H1 (cell line): ENCODE measurements at regions not wholly inside any gene's neighbourhood (a gene's known extent, or its start where the extent isn't known, plus 50 kb on each side); places are given as distances from the start of the nearest gene placed in this dataset.

Experiments
- CTCF ChIA-PET: fragments of 300-600 bp; sonication (Branson Sonifier 250); formaldehyde crosslinking; loops from one replicate; lab custom pipeline; 2021; ENCODE audit not compliant: partially characterized antibody; lab: Charles Lee
- POLR2A ChIA-PET: fragments of 300-600 bp; sonication (Branson Sonifier 250); formaldehyde crosslinking; loops from one replicate; lab custom pipeline; 2021; ENCODE audit warnings: inconsistent platforms; ENCODE audit not compliant: partially characterized antibody; lab: Charles Lee
- DNase-seq, 2 experiments: peaks; one replicate each; pipeline versions ENCODE4 v3.0.0 to v3.0.0-alpha.2; 2010 to 2022; ENCODE audit warnings: low spot score in 2 of 2, low read depth in 1 of 2, mixed read lengths in 1 of 2
- FAIRE-seq: peaks from 2 replicates; lab custom pipeline; 2011; peaks lifted over from hg19 to GRCh38; lab: Jason Lieb, UNC
- H2AFZ ChIP-seq: 2 replicates; pipeline ENCODE4 v1.8.1; 2012; ENCODE audit warnings: low read length, inconsistent platforms
- H2AK5ac ChIP-seq: 2 replicates; pipeline ENCODE4 v1.6.1; 2013; ENCODE audit warnings: low read depth, low read length
- H2BK120ac ChIP-seq: replicated peaks from 2 replicates; pipeline ENCODE3; 2013; ENCODE audit warnings: low read depth, low read length, inconsistent platforms
- H2BK12ac ChIP-seq: 2 replicates; pipeline ENCODE4 v1.6.1; 2013; ENCODE audit warnings: low read depth, low read length
- H2BK15ac ChIP-seq: 2 replicates; pipeline ENCODE4 v1.6.1; 2013; ENCODE audit warnings: low read length
- H2BK20ac ChIP-seq: 2 replicates; pipeline ENCODE4 v1.6.1; 2013; ENCODE audit warnings: low read length
- H2BK5ac ChIP-seq: 2 replicates; pipeline ENCODE4 v1.6.1; 2013; ENCODE audit warnings: low read depth, low read length
- H3K14ac ChIP-seq: 2 replicates; pipeline ENCODE4 v1.6.1; 2013; ENCODE audit warnings: inconsistent platforms; ENCODE audit not compliant: insufficient read length
- H3K18ac ChIP-seq: 2 replicates; pipeline ENCODE4 v1.6.1; 2013; ENCODE audit warnings: low read length; ENCODE audit errors: extremely low read depth
- H3K23ac ChIP-seq: 2 replicates; pipeline ENCODE4 v1.6.1; 2013; ENCODE audit warnings: inconsistent platforms; ENCODE audit not compliant: insufficient read length
- H3K23me2 ChIP-seq: 2 replicates; pipeline ENCODE4 v1.6.1; 2013; ENCODE audit warnings: low read depth, low read length
- H3K27ac ChIP-seq: 2 replicates; pipeline ENCODE4 v1.6.1; 2011; ENCODE audit warnings: low read depth, low read length, inconsistent platforms
- H3K27me3 ChIP-seq, 4 experiments: replicated peaks in 1 of 4; 1 replicate in 1 of 4; 2 replicates in 3 of 4; pipeline versions ENCODE4 v1.6.1 to v1.8.1; 2011 to 2013; ENCODE audit warnings: low read length in 3 of 4, mild to moderate bottlenecking in 3 of 4, inconsistent platforms in 2 of 4, mixed read lengths in 2 of 4, moderate library complexity in 1 of 4; ENCODE audit not compliant: control insufficient read depth in 3 of 4, insufficient read depth in 3 of 4; ENCODE audit errors: extremely low read depth in 1 of 4
- H3K36me3 ChIP-seq, 4 experiments: 2 replicates each; pipeline versions ENCODE4 v1.6.1 to v1.8.1; 2011 to 2013; ENCODE audit warnings: mild to moderate bottlenecking in 4 of 4, low read length in 3 of 4, moderate library complexity in 2 of 4, control low read depth in 1 of 4, inconsistent platforms in 1 of 4; ENCODE audit not compliant: insufficient read depth in 4 of 4, control insufficient read depth in 2 of 4
- H3K4ac ChIP-seq: replicated peaks from 2 replicates; pipeline ENCODE3; 2013; ENCODE audit warnings: low read length, low read depth, mixed read lengths, inconsistent platforms; ENCODE audit not compliant: insufficient read length
- H3K4me1 ChIP-seq, 4 experiments: replicated peaks in 1 of 4; 1 replicate in 1 of 4; 2 replicates in 3 of 4; pipeline versions ENCODE4 v1.6.1 to v1.8.1; 2011 to 2013; ENCODE audit warnings: low read length in 3 of 4, inconsistent platforms in 2 of 4, mixed read lengths in 1 of 4; ENCODE audit not compliant: insufficient read depth in 4 of 4, control insufficient read depth in 3 of 4
- H3K4me2 ChIP-seq, 2 experiments: 2 replicates each; pipeline versions ENCODE4 v1.6.1 to v1.8.1; 2011 to 2013; ENCODE audit warnings: low read depth in 2 of 2, low read length in 2 of 2, control low read depth in 1 of 2, inconsistent platforms in 1 of 2, mild to moderate bottlenecking in 1 of 2; ENCODE audit not compliant: insufficient read depth in 1 of 2
- H3K4me3 ChIP-seq, 4 experiments: fragments of 200-600, 300-600 bp in 1 of 4; sonication (generic), shearing (Covaris generic), sonication (Bioruptor Twin) in 1 of 4; 2 replicates each; pipeline versions ENCODE4 v1.5.1 to v1.8.1; 2011 to 2016; ENCODE audit warnings: low read length in 4 of 4, low read depth in 3 of 4, control low read depth in 2 of 4, inconsistent platforms in 2 of 4, mild to moderate bottlenecking in 2 of 4, mixed read lengths in 1 of 4, moderate library complexity in 1 of 4; ENCODE audit not compliant: insufficient read depth in 2 of 4; ENCODE audit errors: extremely low read depth in 1 of 4
- H3K56ac ChIP-seq: replicated peaks from 2 replicates; pipeline ENCODE3; 2013; ENCODE audit warnings: low read depth, mild to moderate bottlenecking, mixed read lengths, low read length, inconsistent platforms; ENCODE audit not compliant: insufficient read length
- H3K79me1 ChIP-seq: 2 replicates; pipeline ENCODE4 v1.6.1; 2013; ENCODE audit warnings: low read depth, low read length, control low read depth
- H3K79me2 ChIP-seq, 2 experiments: 2 replicates each; pipeline versions ENCODE4 v1.6.1 to v1.8.1; 2012 to 2013; ENCODE audit warnings: low read length in 2 of 2, mild to moderate bottlenecking in 2 of 2, inconsistent platforms in 1 of 2; ENCODE audit not compliant: insufficient read depth in 2 of 2, control insufficient read depth in 1 of 2
- H3K9ac ChIP-seq, 4 experiments: replicated peaks in 1 of 4; 1 replicate in 1 of 4; 2 replicates in 3 of 4; pipeline versions ENCODE4 v1.6.1 to v1.8.1; 2011 to 2013; ENCODE audit warnings: low read depth in 3 of 4, low read length in 3 of 4, control low read depth in 2 of 4, mild to moderate bottlenecking in 2 of 4, moderate library complexity in 2 of 4, inconsistent platforms in 1 of 4; ENCODE audit errors: extremely low read depth in 1 of 4
- H3K9me3 ChIP-seq, 2 experiments: 2 replicates each; pipeline versions ENCODE4 v1.6.1 to v1.8.1; 2012 to 2013; ENCODE audit warnings: mild to moderate bottlenecking in 2 of 2, moderate library complexity in 2 of 2, control low read depth in 1 of 2, inconsistent platforms in 1 of 2, low read depth in 1 of 2, low read length in 1 of 2, mixed read lengths in 1 of 2; ENCODE audit not compliant: insufficient read depth in 2 of 2
- H4K20me1 ChIP-seq, 2 experiments: replicated peaks in 1 of 2; 2 replicates each; pipeline versions ENCODE3 to v1.8.1; 2011 to 2013; ENCODE audit warnings: inconsistent platforms in 2 of 2, low read length in 2 of 2, mild to moderate bottlenecking in 1 of 2; ENCODE audit not compliant: insufficient read depth in 2 of 2, control insufficient read depth in 1 of 2
- H4K5ac ChIP-seq: 2 replicates; pipeline ENCODE4 v1.6.1; 2013; ENCODE audit warnings: low read length, low read depth, mixed read lengths, inconsistent platforms; ENCODE audit not compliant: insufficient read length
- H4K8ac ChIP-seq: 2 replicates; pipeline ENCODE4 v1.8.0; 2013; ENCODE audit warnings: mild to moderate bottlenecking, moderate library complexity, low read length, inconsistent platforms; ENCODE audit not compliant: insufficient read depth; ENCODE audit errors: extremely low read depth
- H4K91ac ChIP-seq: replicated peaks from 2 replicates; pipeline ENCODE3; 2013; ENCODE audit warnings: low read length, mixed read lengths, inconsistent platforms; ENCODE audit not compliant: insufficient read length
- ASH2L ChIP-seq: fragments of 200-600, 300-600 bp; sonication (generic); IDR thresholded peaks from one replicate; pipeline ENCODE4 v1.7.1; 2017; ENCODE audit warnings: low read length
- BACH1 ChIP-seq: IDR thresholded peaks from 2 replicates; pipeline ENCODE4 v1.6.1; 2012; ENCODE audit warnings: low read length, improper control_type of control experiment
- CBX8 ChIP-seq: fragments of 300-800, 300-1000 bp; sonication (generic); IDR thresholded peaks from 2 replicates; pipeline ENCODE4 v1.7.1; 2016; ENCODE audit warnings: low read depth, low read length, borderline replicate concordance
- CHD1 ChIP-seq: IDR thresholded peaks from 2 replicates; pipeline ENCODE4 v1.6.1; 2012; ENCODE audit warnings: low read depth, low read length, improper control_type of control experiment
- CHD2 ChIP-seq: IDR thresholded peaks from 2 replicates; pipeline ENCODE4 v1.6.1; 2012; ENCODE audit warnings: low read length, improper control_type of control experiment
- EP300 ChIP-seq, 2 experiments: IDR thresholded peaks; 1 replicate in 1 of 2; 2 replicates in 1 of 2; pipeline ENCODE4 v1.6.1; 2011 to 2012; ENCODE audit warnings: low read depth in 2 of 2, low read length in 2 of 2, mild to moderate bottlenecking in 2 of 2, borderline replicate concordance in 1 of 2, inconsistent platforms in 1 of 2, moderate library complexity in 1 of 2
- POLR2A ChIP-seq, 2 experiments: IDR thresholded peaks; 1 replicate in 1 of 2; 2 replicates in 1 of 2; pipeline ENCODE4 v1.6.1; 2011; ENCODE audit warnings: low read depth in 2 of 2, low read length in 2 of 2, mild to moderate bottlenecking in 2 of 2; ENCODE audit errors: control extremely low read depth in 1 of 2
- RNF2 ChIP-seq: fragments of 200-900, 300-1000 bp; sonication (generic); IDR thresholded peaks from 2 replicates; pipeline ENCODE4 v1.7.1; 2016; ENCODE audit warnings: borderline replicate concordance, low read depth, mild to moderate bottlenecking, antibody characterized with exemption, low read length; ENCODE audit not compliant: poor library complexity, severe bottlenecking; ENCODE audit errors: missing control alignments
- YY1 ChIP-seq: IDR thresholded peaks from 2 replicates; pipeline ENCODE4 v1.6.1; 2011; ENCODE audit warnings: low read depth, mild to moderate bottlenecking, low read length
- WGBS, 2 experiments: shearing (Covaris generic) in 1 of 2; methylation state at CpG; one replicate each; pipeline versions ENCODE4 v1.1.6 to v1.1.7; 2013 to 2015; ENCODE audit warnings: low lambda C conversion rate in 2 of 2, mixed read lengths in 2 of 2, inconsistent platforms in 1 of 2, low coverage in 1 of 2, missing lambda C conversion rate in 1 of 2; ENCODE audit not compliant: insufficient replicate concordance in 2 of 2, insufficient coverage in 1 of 2, insufficient read length in 1 of 2; ENCODE audit errors: extremely low coverage in 1 of 2, missing lambda C conversion rate in 1 of 2; 5-methylcytosine and 5-hydroxymethylcytosine counted together
- TF ChIP-seq, protein P1 (sequence below), 3 experiments: IDR thresholded peaks; 1 replicate in 2 of 3; 2 replicates in 1 of 3; pipeline versions ENCODE4 v1.5.1 to v1.6.1; 2011; ENCODE audit warnings: low read length in 3 of 3, mild to moderate bottlenecking in 3 of 3, inconsistent platforms in 2 of 3, low read depth in 1 of 3, moderate library complexity in 1 of 3; ENCODE audit not compliant: insufficient read depth in 1 of 3; ENCODE audit errors: control extremely low read depth in 1 of 3

DNA sequence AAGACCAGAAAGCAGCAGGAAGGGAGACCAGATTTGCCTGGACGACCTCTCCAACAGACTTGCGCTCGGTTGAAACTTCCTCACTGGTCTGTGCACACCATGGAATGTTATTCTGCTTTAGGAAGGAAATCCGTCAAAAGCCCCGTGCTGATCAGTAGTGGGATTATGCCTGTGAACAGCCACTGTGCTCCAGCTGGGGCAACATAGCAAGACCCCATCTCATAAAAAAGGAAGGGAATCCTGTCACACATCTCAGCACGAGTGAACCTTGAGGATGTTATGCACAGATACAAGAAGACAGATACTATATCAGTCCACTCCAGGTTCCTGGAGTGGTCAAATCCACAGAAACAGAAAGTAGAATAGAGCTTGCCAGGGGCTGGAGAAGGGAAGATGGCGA lies 86.9 kb upstream of the FOXC1 start:
- H2BK120ac ChIP-seq, result no peak overlapping the region
- 90% methylated on average over 6 of the region's 7 CpGs; no CpG with 5 or more reads in 1 of the 2 experiments for WGBS, 2 experiments
- ChIA-PET POLR2A (no interaction called here), CTCF (interaction anchor here (0.8 to 3.5 kb wide), 7 partner anchors 8 to 1332 kb away, joined by 3 to 17 read pairs (median 9); no protein-coding TSS in a partner anchor)
- H3K27ac ChIP-seq, result no peak overlapping the region
- no peak overlapping the region for H2BK12ac ChIP-seq
- no peak overlapping the region for H3K4ac ChIP-seq
- no peak overlapping the region for H3K56ac ChIP-seq
- H3K23ac ChIP-seq, result no peak overlapping the region
- no peak overlapping the region for H3K4me3 ChIP-seq
- no peak overlapping the region for H3K9ac ChIP-seq
- DNase-seq (no peak), FAIRE-seq (no peak)
- no peak overlapping the region for H3K4me2 ChIP-seq
- peaks cover 0 to 4% (median 3%) of the 10 kb centered on the region in 4 experiments; a peak in 5 of 7 replicates for H3K4me1 ChIP-seq
- no peak overlapping the region for H4K8ac ChIP-seq
- peaks cover 0 to 6% of the 10 kb centered on the region in 2 experiments; a peak in 2 of 4 replicates for H3K9me3 ChIP-seq
- H2BK5ac ChIP-seq, result no peak overlapping the region
- H4K91ac ChIP-seq, result no peak overlapping the region
- peaks cover 4 to 48% (median 38%) of the 10 kb centered on the region in 4 experiments for H3K27me3 ChIP-seq
- H3K14ac ChIP-seq, result no peak overlapping the region
- H3K36me3 ChIP-seq, result no peaks in the 10 kb centered on the region
- no peak overlapping the region for H2BK20ac ChIP-seq
- H3K79me2 ChIP-seq, result no peaks in the 10 kb centered on the region
- no peak overlapping the region for H2AFZ ChIP-seq
- no peaks in the 10 kb centered on the region for H4K20me1 ChIP-seq
- TF ChIP-seq POLR2A (IDR thresholded peaks at IDR 0.05; ENCODE audit: control extremely low read depth in 1 of 2, low read depth in 2 of 2, low read length in 2 of 2) (no peak), EP300 (IDR thresholded peaks at IDR 0.05; ENCODE audit: borderline replicate concordance in 1 of 2, low read depth in 2 of 2, low read length in 2 of 2) (no peak), RNF2 (no peak), CHD1 (no peak), CBX8 (no peak), YY1 (no peak), BACH1 (no peak), ASH2L (no peak), CHD2 (no peak)
- TF ChIP-seq, protein P1, sequence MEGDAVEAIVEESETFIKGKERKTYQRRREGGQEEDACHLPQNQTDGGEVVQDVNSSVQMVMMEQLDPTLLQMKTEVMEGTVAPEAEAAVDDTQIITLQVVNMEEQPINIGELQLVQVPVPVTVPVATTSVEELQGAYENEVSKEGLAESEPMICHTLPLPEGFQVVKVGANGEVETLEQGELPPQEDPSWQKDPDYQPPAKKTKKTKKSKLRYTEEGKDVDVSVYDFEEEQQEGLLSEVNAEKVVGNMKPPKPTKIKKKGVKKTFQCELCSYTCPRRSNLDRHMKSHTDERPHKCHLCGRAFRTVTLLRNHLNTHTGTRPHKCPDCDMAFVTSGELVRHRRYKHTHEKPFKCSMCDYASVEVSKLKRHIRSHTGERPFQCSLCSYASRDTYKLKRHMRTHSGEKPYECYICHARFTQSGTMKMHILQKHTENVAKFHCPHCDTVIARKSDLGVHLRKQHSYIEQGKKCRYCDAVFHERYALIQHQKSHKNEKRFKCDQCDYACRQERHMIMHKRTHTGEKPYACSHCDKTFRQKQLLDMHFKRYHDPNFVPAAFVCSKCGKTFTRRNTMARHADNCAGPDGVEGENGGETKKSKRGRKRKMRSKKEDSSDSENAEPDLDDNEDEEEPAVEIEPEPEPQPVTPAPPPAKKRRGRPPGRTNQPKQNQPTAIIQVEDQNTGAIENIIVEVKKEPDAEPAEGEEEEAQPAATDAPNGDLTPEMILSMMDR (IDR thresholded peaks at IDR 0.05; ENCODE audit: control extremely low read depth in 1 of 3, insufficient read depth in 1 of 3, low read depth in 1 of 3, low read length in 3 of 3), result no peak
- no peak overlapping the region for H3K18ac ChIP-seq
- no peak overlapping the region for H2BK15ac ChIP-seq
- H4K5ac ChIP-seq, result no peak overlapping the region
- no peaks in the 10 kb centered on the region for H3K23me2 ChIP-seq
- H2AK5ac ChIP-seq, result no peak overlapping the region
- H3K79me1 ChIP-seq, result no peaks in the 10 kb centered on the region
